ENCODE measurements at regions not wholly inside any gene's neighbourhood (a gene's known extent, or its start where the extent isn't known, plus 50 kb on each side); places are given as distances from the start of the nearest gene placed in this dataset.

DNA sequence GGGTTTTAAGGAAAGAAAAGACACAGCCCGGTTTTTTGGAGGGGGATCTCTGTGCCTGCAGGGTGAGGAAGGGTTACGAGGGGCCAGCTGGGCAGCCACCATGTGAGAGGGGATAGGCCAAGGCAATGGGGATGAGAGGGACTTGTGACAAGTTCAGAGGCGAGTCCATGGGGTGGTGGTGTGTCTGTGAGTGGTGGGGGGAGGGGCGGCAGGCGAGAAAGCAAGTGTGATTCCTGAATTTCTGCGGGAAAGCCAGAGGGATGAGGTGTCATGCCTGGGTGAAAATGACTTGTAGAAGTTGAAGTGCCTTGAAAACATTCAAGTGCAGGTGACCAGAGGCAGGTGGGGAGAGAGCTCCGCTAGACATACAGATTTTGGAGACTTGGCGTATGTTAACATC lies 61.0 kb upstream of the RNF32 start:
- ChIA-PET POLR2A (ENCODE audit: low non-redundant PET) (no interaction called here), CTCF (interaction anchor here (0.7 kb wide), 1 partner anchor 1600 kb away, joined by 4 read pairs; no protein-coding TSS in a partner anchor)
- BruUV-seq (replicated peaks) = no TSS peak
- Histone ChIP-seq H3K36me3 (ENCODE audit: insufficient read depth, low read length, poor library complexity, severe bottlenecking) (no peaks in the 10 kb centered on the region), H3K27ac (ENCODE audit: low read depth, low read length, poor library complexity, severe bottlenecking) (no peak overlapping the region), H3K27me3 (replicated peaks; ENCODE audit: insufficient read depth, low read depth, low read length, poor library complexity) (peaks cover 18% of the 10 kb centered on the region), H3K4me1 (ENCODE audit: insufficient read depth, low read length, poor library complexity, severe bottlenecking) (no peaks in the 10 kb centered on the region), H3K9me3 (ENCODE audit: low read depth, low read length, poor library complexity, severe bottlenecking) (no peaks in the 10 kb centered on the region), H3K4me3 (ENCODE audit: low read depth, low read length, poor library complexity, severe bottlenecking) (no peak overlapping the region)
- intact Hi-C loops (cut with micrococcal nuclease; ENCODE audit: unreplicated experiment) = no loop called here
- TF ChIP-seq EZH2 (IDR thresholded peaks at IDR 0.05; ENCODE audit: borderline replicate concordance, low read depth, low read length, poor library complexity, severe bottlenecking) = no peak
- DNase-seq (ENCODE audit: low spot score) = no peak

- no peaks in the 10 kb centered on the region for H3K36me3 ChIP-seq (ENCODE audit: insufficient read depth, low read length, poor library complexity, severe bottlenecking)
- no peak for DNase-seq (ENCODE audit: low spot score)
- H3K27ac ChIP-seq (ENCODE audit: low read depth, low read length, poor library complexity, severe bottlenecking) = no peak overlapping the region
- intact Hi-C loops (cut with micrococcal nuclease; ENCODE audit: unreplicated experiment) = no loop called here
- POLR2A ChIA-PET (ENCODE audit: low non-redundant PET) = no interaction called here
- no TSS peak for BruUV-seq (replicated peaks)
- TF ChIP-seq, protein P1, sequence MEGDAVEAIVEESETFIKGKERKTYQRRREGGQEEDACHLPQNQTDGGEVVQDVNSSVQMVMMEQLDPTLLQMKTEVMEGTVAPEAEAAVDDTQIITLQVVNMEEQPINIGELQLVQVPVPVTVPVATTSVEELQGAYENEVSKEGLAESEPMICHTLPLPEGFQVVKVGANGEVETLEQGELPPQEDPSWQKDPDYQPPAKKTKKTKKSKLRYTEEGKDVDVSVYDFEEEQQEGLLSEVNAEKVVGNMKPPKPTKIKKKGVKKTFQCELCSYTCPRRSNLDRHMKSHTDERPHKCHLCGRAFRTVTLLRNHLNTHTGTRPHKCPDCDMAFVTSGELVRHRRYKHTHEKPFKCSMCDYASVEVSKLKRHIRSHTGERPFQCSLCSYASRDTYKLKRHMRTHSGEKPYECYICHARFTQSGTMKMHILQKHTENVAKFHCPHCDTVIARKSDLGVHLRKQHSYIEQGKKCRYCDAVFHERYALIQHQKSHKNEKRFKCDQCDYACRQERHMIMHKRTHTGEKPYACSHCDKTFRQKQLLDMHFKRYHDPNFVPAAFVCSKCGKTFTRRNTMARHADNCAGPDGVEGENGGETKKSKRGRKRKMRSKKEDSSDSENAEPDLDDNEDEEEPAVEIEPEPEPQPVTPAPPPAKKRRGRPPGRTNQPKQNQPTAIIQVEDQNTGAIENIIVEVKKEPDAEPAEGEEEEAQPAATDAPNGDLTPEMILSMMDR (conservative IDR thresholded peaks at IDR 0.05; ENCODE audit: low read depth, low read length) = no peak
- no peak for TF ChIP-seq EZH2 (IDR thresholded peaks at IDR 0.05; ENCODE audit: borderline replicate concordance, low read depth, low read length, poor library complexity, severe bottlenecking)
- no peak overlapping the region for H3K4me3 ChIP-seq (ENCODE audit: low read depth, low read length, poor library complexity, severe bottlenecking)
- H3K4me1 ChIP-seq (ENCODE audit: insufficient read depth, low read length, poor library complexity, severe bottlenecking) = no peaks in the 10 kb centered on the region
- H3K9me3 ChIP-seq (ENCODE audit: low read depth, low read length, poor library complexity, severe bottlenecking) = no peaks in the 10 kb centered on the region
- H3K27me3 ChIP-seq (replicated peaks; ENCODE audit: insufficient read depth, low read depth, low read length, poor library complexity) = peaks cover 22% of the 10 kb centered on the region
- CTCF ChIA-PET = no interaction called here
These were observed 61.6 kb upstream of the RNF32 start for GRCh38 chr7:156578978-156579430.

GRCh38 chr7:156578578-156578940 lies 62.0 kb upstream of the RNF32 start:
- CTCF ChIA-PET = no interaction called here
- no peak overlapping the region for H3K4me3 ChIP-seq (ENCODE audit: low read depth, low read length, poor library complexity, severe bottlenecking)
- POLR2A ChIA-PET (ENCODE audit: low non-redundant PET) = no interaction called here

More at GRCh38 chr7:156578578-156578940, 62.0 kb upstream of the RNF32 start:
- peaks cover 26% of the 10 kb centered on the region for H3K27me3 ChIP-seq (replicated peaks; ENCODE audit: insufficient read depth, low read depth, low read length, poor library complexity)
- TF ChIP-seq, protein P1 (conservative IDR thresholded peaks at IDR 0.05; ENCODE audit: low read depth, low read length) = no peak
- no peak for TF ChIP-seq EZH2 (IDR thresholded peaks at IDR 0.05; ENCODE audit: borderline replicate concordance, low read depth, low read length, poor library complexity, severe bottlenecking)
- H3K27ac ChIP-seq (ENCODE audit: low read depth, low read length, poor library complexity, severe bottlenecking) = no peak overlapping the region
- BruUV-seq (replicated peaks) = no TSS peak
- intact Hi-C loops (cut with micrococcal nuclease; ENCODE audit: unreplicated experiment) = no loop called here
- H3K9me3 ChIP-seq (ENCODE audit: low read depth, low read length, poor library complexity, severe bottlenecking) = no peaks in the 10 kb centered on the region
- no peak for DNase-seq (ENCODE audit: low spot score)
- H3K36me3 ChIP-seq (ENCODE audit: insufficient read depth, low read length, poor library complexity, severe bottlenecking) = no peaks in the 10 kb centered on the region
- no peaks in the 10 kb centered on the region for H3K4me1 ChIP-seq (ENCODE audit: insufficient read depth, low read length, poor library complexity, severe bottlenecking)
